ENCODE measurements at regions not wholly inside any gene's neighbourhood (a gene's known extent, or its start where the extent isn't known, plus 50 kb on each side); places are given as distances from the start of the nearest gene placed in this dataset.

DNA sequence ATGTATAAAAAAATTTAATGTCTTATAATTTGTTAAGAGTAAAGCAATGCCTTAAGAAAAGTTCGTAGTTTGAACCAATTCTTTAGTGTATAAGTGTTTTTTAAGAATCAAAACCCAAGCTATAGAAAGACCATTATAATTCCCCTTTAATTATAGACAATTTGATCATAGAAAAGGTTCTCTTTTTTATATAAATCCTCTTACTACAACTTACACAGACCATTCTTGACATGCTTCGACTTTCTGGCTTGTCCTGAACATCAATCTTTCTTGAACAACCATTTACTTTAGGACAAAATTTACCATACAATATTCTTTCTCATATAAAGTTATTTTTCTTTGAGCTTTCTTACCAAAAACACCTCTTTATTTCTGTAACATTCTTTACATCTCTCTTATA is 330.5 kb upstream of the SPANXN1 start:
- TF ChIP-seq, protein P1, sequence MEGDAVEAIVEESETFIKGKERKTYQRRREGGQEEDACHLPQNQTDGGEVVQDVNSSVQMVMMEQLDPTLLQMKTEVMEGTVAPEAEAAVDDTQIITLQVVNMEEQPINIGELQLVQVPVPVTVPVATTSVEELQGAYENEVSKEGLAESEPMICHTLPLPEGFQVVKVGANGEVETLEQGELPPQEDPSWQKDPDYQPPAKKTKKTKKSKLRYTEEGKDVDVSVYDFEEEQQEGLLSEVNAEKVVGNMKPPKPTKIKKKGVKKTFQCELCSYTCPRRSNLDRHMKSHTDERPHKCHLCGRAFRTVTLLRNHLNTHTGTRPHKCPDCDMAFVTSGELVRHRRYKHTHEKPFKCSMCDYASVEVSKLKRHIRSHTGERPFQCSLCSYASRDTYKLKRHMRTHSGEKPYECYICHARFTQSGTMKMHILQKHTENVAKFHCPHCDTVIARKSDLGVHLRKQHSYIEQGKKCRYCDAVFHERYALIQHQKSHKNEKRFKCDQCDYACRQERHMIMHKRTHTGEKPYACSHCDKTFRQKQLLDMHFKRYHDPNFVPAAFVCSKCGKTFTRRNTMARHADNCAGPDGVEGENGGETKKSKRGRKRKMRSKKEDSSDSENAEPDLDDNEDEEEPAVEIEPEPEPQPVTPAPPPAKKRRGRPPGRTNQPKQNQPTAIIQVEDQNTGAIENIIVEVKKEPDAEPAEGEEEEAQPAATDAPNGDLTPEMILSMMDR (IDR thresholded peaks at IDR 0.05; ENCODE audit: low read depth, low read length), result no peak
- DNase-seq (ENCODE audit: low read depth in 1 of 2, low spot score in 1 of 2), result no peak
- H3K9me3 ChIP-seq (ENCODE audit: low read depth), result no peaks in the 10 kb centered on the region

GRCh38 chrX:144918936-144919335 is 328.4 kb upstream of the SPANXN1 start:
- H3K9me3 ChIP-seq (ENCODE audit: low read depth), result no peaks in the 10 kb centered on the region
- DNase-seq (ENCODE audit: low read depth in 1 of 2, low spot score in 1 of 2), result no peak
- TF ChIP-seq, protein P1 (IDR thresholded peaks at IDR 0.05; ENCODE audit: low read depth, low read length), result no peak
- no peak overlapping the region for H3K27ac ChIP-seq
- no peaks in the 10 kb centered on the region for H3K27me3 ChIP-seq
- H3K36me3 ChIP-seq, result no peaks in the 10 kb centered on the region
- H3K4me3 ChIP-seq, result no peak overlapping the region
- no peaks in the 10 kb centered on the region for H3K4me1 ChIP-seq (ENCODE audit: low read depth)

More for the DNA sequence above, 330.5 kb upstream of the SPANXN1 start:
- no peak overlapping the region for H3K27ac ChIP-seq
- no peaks in the 10 kb centered on the region for H3K4me1 ChIP-seq (ENCODE audit: low read depth)
- no peaks in the 10 kb centered on the region for H3K36me3 ChIP-seq
- no peak overlapping the region for H3K4me3 ChIP-seq
- no peaks in the 10 kb centered on the region for H3K27me3 ChIP-seq

DNA sequence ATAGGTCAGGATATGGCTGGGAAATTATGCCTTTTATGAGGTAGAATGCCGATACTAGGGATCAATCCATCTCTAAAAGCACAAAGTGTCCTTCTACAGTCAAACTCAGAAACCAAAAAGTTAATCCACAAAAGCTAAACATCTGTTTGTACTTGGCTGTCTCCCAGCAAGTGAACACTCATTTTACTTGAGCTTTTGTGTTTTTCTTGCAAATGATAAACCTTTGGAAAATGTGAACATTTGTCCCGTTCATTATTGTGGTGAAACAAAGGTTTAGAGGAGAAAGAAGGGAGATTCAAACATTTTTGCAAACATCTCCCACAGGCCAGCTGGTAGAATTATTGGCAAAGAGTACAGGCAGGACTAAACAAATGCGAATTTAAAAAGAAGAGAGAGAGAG is 300.6 kb upstream of the SPANXN1 start:
- no peak overlapping the region for H3K27ac ChIP-seq
- TF ChIP-seq, protein P1 (IDR thresholded peaks at IDR 0.05; ENCODE audit: low read depth, low read length), result no peak
- no peaks in the 10 kb centered on the region for H3K27me3 ChIP-seq
- no peaks in the 10 kb centered on the region for H3K9me3 ChIP-seq (ENCODE audit: low read depth)
- H3K4me1 ChIP-seq (ENCODE audit: low read depth), result no peaks in the 10 kb centered on the region
- no peak overlapping the region for H3K4me3 ChIP-seq
- no peaks in the 10 kb centered on the region for H3K36me3 ChIP-seq
- no peak for DNase-seq (ENCODE audit: low read depth in 1 of 2, low spot score in 1 of 2)

Data from cardiac muscle cell (in vitro differentiated cells and primary cell).